GM23338 (cell line): ENCODE measurements at regions not wholly inside any gene's neighbourhood (a gene's known extent, or its start where the extent isn't known, plus 50 kb on each side); places are given as distances from the start of the nearest gene placed in this dataset.

Experiments
- ATAC-seq: fragments of 200-7000 bp; cut with Tn5 transposase; 3 replicates; pipeline ENCODE4 v1.9.1; 2020
- DNase-seq: peaks from one replicate; pipeline ENCODE4 v3.0.0-alpha.2; 2015; ENCODE audit warnings: low spot score
- H2AFZ ChIP-seq: fragments of 200-600 bp; sonication (generic); 2 replicates; pipeline ENCODE4 v1.8.0; 2016; ENCODE audit warnings: antibody characterized with exemption, mild to moderate bottlenecking, moderate library complexity
- H3F3A ChIP-seq: fragments of 200-600 bp; sonication (generic); replicated peaks from 2 replicates; pipeline ENCODE4 v1.8.0; 2017; ENCODE audit warnings: antibody characterized with exemption, mixed run types, low read depth
- H3K27ac ChIP-seq: fragments of 200-600 bp; sonication (generic); 2 replicates; pipeline ENCODE4 v1.6.1; 2016; ENCODE audit warnings: low read depth
- H3K27me3 ChIP-seq: fragments of 200-600 bp; sonication (generic); 2 replicates; pipeline ENCODE4 v1.8.0; 2016; ENCODE audit warnings: mild to moderate bottlenecking, mixed run types, moderate library complexity; ENCODE audit not compliant: insufficient read depth
- H3K36me3 ChIP-seq: fragments of 200-600 bp; sonication (generic); 2 replicates; pipeline ENCODE4 v1.8.0; 2016; ENCODE audit warnings: mild to moderate bottlenecking; ENCODE audit not compliant: insufficient read depth
- H3K4me1 ChIP-seq: fragments of 200-600 bp; sonication (generic); 2 replicates; pipeline ENCODE4 v1.8.0; 2016; ENCODE audit warnings: mild to moderate bottlenecking, moderate library complexity; ENCODE audit not compliant: insufficient read depth
- H3K4me2 ChIP-seq: fragments of 200-600 bp; sonication (generic); 2 replicates; pipeline ENCODE4 v1.7.1; 2017; ENCODE audit warnings: mixed run types
- H3K4me3 ChIP-seq: fragments of 200-600 bp; sonication (generic); 2 replicates; pipeline ENCODE4 v1.6.1; 2016; ENCODE audit warnings: mixed run types
- H3K79me2 ChIP-seq: fragments of 200-600 bp; sonication (generic); replicated peaks from 2 replicates; pipeline ENCODE4 v1.8.0; 2017; ENCODE audit warnings: mild to moderate bottlenecking; ENCODE audit not compliant: insufficient read depth
- H3K9me2 ChIP-seq: fragments of 200-600 bp; sonication (generic); 2 replicates; pipeline ENCODE4 v1.8.0; 2017; ENCODE audit not compliant: insufficient read depth
- H4K20me1 ChIP-seq: fragments of 200-600 bp; sonication (generic); replicated peaks from 2 replicates; pipeline ENCODE4 v1.8.0; 2017; ENCODE audit warnings: mild to moderate bottlenecking; ENCODE audit not compliant: insufficient read depth
- H3K27ac Mint-ChIP-seq: 2 replicates; pipeline ENCODE4 v1.8.0; 2020; ENCODE audit warnings: inconsistent platforms, mild to moderate bottlenecking, moderate library complexity, mixed read lengths
- H3K27me3 Mint-ChIP-seq: 3 replicates; pipeline ENCODE4 v1.8.0; 2022; ENCODE audit warnings: low read depth, mild to moderate bottlenecking, moderate library complexity, mixed read lengths, inconsistent platforms; ENCODE audit not compliant: insufficient read depth, poor library complexity
- H3K36me3 Mint-ChIP-seq: 3 replicates; pipeline ENCODE4 v1.8.0; 2021; ENCODE audit warnings: low read depth, mild to moderate bottlenecking, inconsistent platforms, moderate library complexity, mixed read lengths
- H3K4me1 Mint-ChIP-seq: 3 replicates; pipeline ENCODE4 v1.8.0; 2020; ENCODE audit warnings: mild to moderate bottlenecking, inconsistent platforms, mixed read lengths
- H3K4me3 Mint-ChIP-seq: 3 replicates; pipeline ENCODE4 v1.8.0; 2021; ENCODE audit warnings: moderate library complexity, mild to moderate bottlenecking, inconsistent platforms, mixed read lengths
- H3K9me3 Mint-ChIP-seq: 3 replicates; pipeline ENCODE4 v1.8.0; 2020; ENCODE audit warnings: moderate library complexity, mild to moderate bottlenecking, inconsistent platforms, mixed read lengths
- CTCF ChIP-seq, 2 experiments: fragments of 200-600 bp in 1 of 2; sonication (generic) in 1 of 2; conservative IDR thresholded peaks; 2 replicates each; pipeline versions ENCODE4 v1.5.1 to v1.6.1; 2016 to 2017; ENCODE audit warnings: antibody characterized with exemption in 2 of 2, low read depth in 2 of 2, mild to moderate bottlenecking in 2 of 2, moderate library complexity in 1 of 2
- EZH2 ChIP-seq: fragments of 200-600 bp; sonication (generic); IDR thresholded peaks from one replicate; pipeline ENCODE4 v1.8.0; 2017; ENCODE audit warnings: antibody characterized with exemption, mild to moderate bottlenecking, low read depth; ENCODE audit not compliant: unreplicated experiment
- EZH2phosphoT487 ChIP-seq: fragments of 200-600 bp; sonication (generic); IDR thresholded peaks from one replicate; pipeline ENCODE4 v1.8.1; 2018; ENCODE audit warnings: antibody characterized with exemption; ENCODE audit not compliant: unreplicated experiment
- NANOG ChIP-seq: IDR thresholded peaks from 2 replicates; pipeline ENCODE4 v1.6.1; 2016; ENCODE audit warnings: antibody characterized with exemption, borderline replicate concordance
- POLR2AphosphoS5 ChIP-seq: IDR thresholded peaks from 2 replicates; pipeline ENCODE4 v1.6.1; 2016; ENCODE audit warnings: antibody characterized with exemption, low read depth
- ZNF114 ChIP-seq: fragments of 250-450 bp; sonication (Bioruptor Pico); IDR thresholded peaks from 2 replicates; pipeline ENCODE4 v1.5.0; 2020; ENCODE audit warnings: mild to moderate bottlenecking, moderate library complexity
- ZNF331 ChIP-seq: fragments of 250-450 bp; sonication (Bioruptor Pico); IDR thresholded peaks from 2 replicates; pipeline ENCODE4 v1.5.0; 2020; ENCODE audit warnings: low read depth, mild to moderate bottlenecking, moderate library complexity
- ZNF462 ChIP-seq: fragments of 250-450 bp; sonication (Bioruptor Pico); IDR thresholded peaks from 2 replicates; pipeline ENCODE4 v1.5.0; 2020; ENCODE audit warnings: mild to moderate bottlenecking, moderate library complexity

GRCh38 chr10:35838054-35838453 lies 196.0 kb upstream of the FZD8 start (continued):
- TF ChIP-seq ZNF462 (CRISPR knock-in tag) (no peak), NANOG (no peak), EZH2 (no peak), EZH2phosphoT487 (no peak)

GRCh38 chr10:35835545-35835944 lies 193.4 kb upstream of the FZD8 start:
- no peak overlapping the region for H2AFZ ChIP-seq
- H3K9me3 Mint-ChIP-seq, result peaks cover 8% of the 10 kb centered on the region; the same call in 2 of the 3 replicates
- DNase-seq (no peak), ATAC-seq (no peak)
- no peaks in the 10 kb centered on the region for H3K36me3 ChIP-seq
- H3K9me2 ChIP-seq, result no peaks in the 10 kb centered on the region
- H3K4me1 ChIP-seq, result peaks cover 9% of the 10 kb centered on the region
- H3K4me3 ChIP-seq, result no peak overlapping the region
- no peaks in the 10 kb centered on the region for H3F3A ChIP-seq
- no peak overlapping the region for H3K4me2 ChIP-seq
- H3K27me3 ChIP-seq, result no peaks in the 10 kb centered on the region
- H4K20me1 ChIP-seq, result no peaks in the 10 kb centered on the region
- no peak overlapping the region for H3K27ac Mint-ChIP-seq
- H3K36me3 Mint-ChIP-seq, result peaks cover 2% of the 10 kb centered on the region; the same call in 1 of the 3 replicates
- no peaks in the 10 kb centered on the region for H3K79me2 ChIP-seq
- no peak overlapping the region for H3K4me3 Mint-ChIP-seq
- peaks cover 1% of the 10 kb centered on the region for H3K27me3 Mint-ChIP-seq
- peaks cover 21% of the 10 kb centered on the region for H3K4me1 Mint-ChIP-seq
- H3K27ac ChIP-seq, result no peak overlapping the region
- TF ChIP-seq POLR2AphosphoS5 (no peak), ZNF462 (CRISPR knock-in tag) (no peak), CTCF (conservative IDR thresholded peaks at IDR 0.05; ENCODE audit: low read depth in 2 of 2) (no peak), ZNF114 (CRISPR knock-in tag) (no peak), ZNF331 (CRISPR knock-in tag) (no peak), NANOG (no peak)
